IMR-90 (cell line): ENCODE measurements at regions not wholly inside any gene's neighbourhood (a gene's known extent, or its start where the extent isn't known, plus 50 kb on each side); places are given as distances from the start of the nearest gene placed in this dataset.

ENCODE experiments used
- ATAC-seq: fragments of 200-7000 bp; cut with Tn5 transposase; 2 replicates; pipeline ENCODE4 v1.9.1; 2020; ENCODE audit warnings: low read depth, mild to moderate bottlenecking, moderate library complexity
- BruUV-seq: library from RNA; stranded (reverse); fragments of 400-500 nt; replicated peaks from 2 replicates; lab custom pipeline; 2021; lab: Mats Ljungman, UMichigan
- CTCF ChIA-PET: fragments of 300-600 bp; formaldehyde crosslinking; extraction: SDS; loops from one replicate; lab custom pipeline; 2021; ENCODE audit warnings: antibody characterized with exemption; lab: Yijun Ruan, JAX
- POLR2A ChIA-PET: fragments of 300-600 bp; sonication (Branson Sonifier 250); formaldehyde crosslinking; loops from one replicate; lab custom pipeline; 2022; ENCODE audit warnings: antibody characterized with exemption; ENCODE audit not compliant: unreplicated experiment; lab: Charles Lee
- DNase-seq: peaks from one replicate; pipeline ENCODE4 v3.0.0; 2013
- H2AFZ ChIP-seq: replicated peaks from 2 replicates; pipeline ENCODE3; 2013; ENCODE audit warnings: low read length, mild to moderate bottlenecking; ENCODE audit not compliant: poor library complexity
- H2AK5ac ChIP-seq: 2 replicates; pipeline ENCODE4 v1.6.1; 2013; ENCODE audit warnings: low read depth, low read length, inconsistent platforms
- H2AK9ac ChIP-seq: replicated peaks from 2 replicates; pipeline ENCODE3; 2013; ENCODE audit warnings: mild to moderate bottlenecking, low read depth, low read length, moderate library complexity; ENCODE audit not compliant: poor library complexity
- H2BK120ac ChIP-seq: 2 replicates; pipeline ENCODE4 v1.6.1; 2013; ENCODE audit warnings: low read depth, low read length, inconsistent platforms
- H2BK15ac ChIP-seq: 3 replicates; pipeline ENCODE4 v1.6.1; 2013; ENCODE audit warnings: low read depth, low read length, inconsistent platforms
- H2BK20ac ChIP-seq: 2 replicates; pipeline ENCODE4 v1.6.1; 2013; ENCODE audit warnings: low read depth, mild to moderate bottlenecking, inconsistent platforms, low read length, moderate library complexity
- H2BK5ac ChIP-seq: 2 replicates; pipeline ENCODE4 v1.6.1; 2013; ENCODE audit warnings: mild to moderate bottlenecking, low read depth, low read length, inconsistent platforms; ENCODE audit not compliant: poor library complexity, severe bottlenecking
- H3K14ac ChIP-seq: replicated peaks from 2 replicates; pipeline ENCODE4 v1.6.1; 2013; ENCODE audit warnings: low read depth, low read length, inconsistent platforms
- H3K18ac ChIP-seq: 2 replicates; pipeline ENCODE4 v1.6.1; 2013; ENCODE audit warnings: low read depth, low read length, control low read depth
- H3K23ac ChIP-seq: 2 replicates; pipeline ENCODE4 v1.6.1; 2013; ENCODE audit warnings: low read depth, low read length, inconsistent platforms
- H3K27ac ChIP-seq: 2 replicates; pipeline ENCODE4 v1.5.1; 2013; ENCODE audit warnings: mild to moderate bottlenecking, control low read depth, low read length; ENCODE audit not compliant: insufficient read depth
- H3K27me3 ChIP-seq: 2 replicates; pipeline ENCODE4 v1.6.1; 2013; ENCODE audit warnings: low read length; ENCODE audit not compliant: control insufficient read depth, insufficient read depth
- H3K36me3 ChIP-seq: 2 replicates; pipeline ENCODE4 v1.6.1; 2013; ENCODE audit warnings: low read length, mixed read lengths; ENCODE audit not compliant: control insufficient read depth, insufficient read depth
- H3K4ac ChIP-seq: 2 replicates; pipeline ENCODE4 v1.6.1; 2013; ENCODE audit warnings: low read depth, low read length, inconsistent platforms
- H3K4me1 ChIP-seq: 2 replicates; pipeline ENCODE4 v1.6.1; 2013; ENCODE audit warnings: low read length, mixed read lengths; ENCODE audit not compliant: control insufficient read depth, insufficient read depth
- H3K4me2 ChIP-seq: 2 replicates; pipeline ENCODE4 v1.6.1; 2013; ENCODE audit warnings: low read depth, mild to moderate bottlenecking, control low read depth, low read length, moderate library complexity
- H3K4me3 ChIP-seq: 2 replicates; pipeline ENCODE4 v1.5.1; 2013; ENCODE audit warnings: low read depth, mild to moderate bottlenecking, control low read depth, low read length, moderate library complexity; ENCODE audit not compliant: insufficient read depth
- H3K56ac ChIP-seq: 2 replicates; pipeline ENCODE4 v1.6.1; 2013; ENCODE audit warnings: low read length, inconsistent platforms; ENCODE audit not compliant: insufficient read depth; ENCODE audit errors: extremely low read depth
- H3K79me1 ChIP-seq, 2 experiments: 2 replicates each; pipeline ENCODE4 v1.6.1; 2013; ENCODE audit warnings: low read length in 2 of 2, inconsistent platforms in 1 of 2, low read depth in 1 of 2
- H3K9ac ChIP-seq: 2 replicates; pipeline ENCODE4 v1.6.1; 2013; ENCODE audit warnings: low read depth, low read length, control low read depth
- H3K9me1 ChIP-seq: 2 replicates; pipeline ENCODE4 v1.6.1; 2013; ENCODE audit warnings: low read length, inconsistent platforms; ENCODE audit not compliant: insufficient read depth
- H3K9me3 ChIP-seq: 2 replicates; pipeline ENCODE4 v1.6.1; 2013; ENCODE audit warnings: low read length; ENCODE audit not compliant: control insufficient read depth, insufficient read depth
- H4K20me1 ChIP-seq: 2 replicates; pipeline ENCODE4 v1.6.1; 2013; ENCODE audit warnings: low read length, inconsistent platforms; ENCODE audit not compliant: insufficient read depth
- H4K5ac ChIP-seq: 2 replicates; pipeline ENCODE4 v1.6.1; 2013; ENCODE audit warnings: mild to moderate bottlenecking, low read depth, low read length, control low read depth
- H4K8ac ChIP-seq, 2 experiments: 2 replicates each; pipeline ENCODE4 v1.6.1; 2013; ENCODE audit warnings: low read depth in 2 of 2, low read length in 2 of 2, control low read depth in 1 of 2, inconsistent platforms in 1 of 2
- H4K91ac ChIP-seq: 2 replicates; pipeline ENCODE4 v1.6.1; 2013; ENCODE audit warnings: low read depth, low read length, inconsistent platforms; ENCODE audit not compliant: insufficient read depth
- BHLHE40 ChIP-seq: fragments of 150-350 bp; IDR thresholded peaks from 2 replicates; pipeline ENCODE4 v1.6.1; 2016; ENCODE audit warnings: mild to moderate bottlenecking, low read depth, low read length
- CEBPB ChIP-seq: IDR thresholded peaks from 2 replicates; pipeline ENCODE4 v1.6.1; 2012; ENCODE audit warnings: low read depth, low read length, improper control_type of control experiment
- CHD1 ChIP-seq: IDR thresholded peaks from 2 replicates; pipeline ENCODE4 v1.6.1; 2012; ENCODE audit warnings: low read depth, low read length, improper control_type of control experiment
- CTCF ChIP-seq: conservative IDR thresholded peaks from 2 replicates; pipeline ENCODE4 v1.5.1; 2012; ENCODE audit warnings: mild to moderate bottlenecking, low read depth, low read length, improper control_type of control experiment
- ELK1 ChIP-seq: fragments of 150-350 bp; IDR thresholded peaks from 2 replicates; pipeline ENCODE4 v1.6.1; 2016; ENCODE audit warnings: low read depth, mild to moderate bottlenecking, low read length, moderate library complexity, borderline replicate concordance
- FOS ChIP-seq: fragments of 150-350 bp; IDR thresholded peaks from 2 replicates; pipeline ENCODE4 v1.6.1; 2016; ENCODE audit warnings: low read depth, low read length
- MAFK ChIP-seq: IDR thresholded peaks from 2 replicates; pipeline ENCODE4 v1.6.1; 2012; ENCODE audit warnings: low read depth, low read length, improper control_type of control experiment
- MAZ ChIP-seq: IDR thresholded peaks from 2 replicates; pipeline ENCODE4 v1.6.1; 2012; ENCODE audit warnings: low read depth, mild to moderate bottlenecking, low read length, improper control_type of control experiment, moderate library complexity, borderline replicate concordance
- MXI1 ChIP-seq: IDR thresholded peaks from 2 replicates; pipeline ENCODE4 v1.6.1; 2012; ENCODE audit warnings: low read depth, mild to moderate bottlenecking, low read length, moderate library complexity, borderline replicate concordance
- NFE2L2 ChIP-seq: fragments of 150-350 bp; IDR thresholded peaks from 2 replicates; pipeline ENCODE4 v1.6.1; 2016; ENCODE audit warnings: low read depth, mild to moderate bottlenecking, low read length
- POLR2A ChIP-seq: IDR thresholded peaks from 2 replicates; pipeline ENCODE4 v1.6.1; 2012; ENCODE audit warnings: mild to moderate bottlenecking, low read depth, low read length
- RAD21 ChIP-seq: IDR thresholded peaks from 2 replicates; pipeline ENCODE4 v1.6.1; 2012; ENCODE audit warnings: low read length, improper control_type of control experiment
- RCOR1 ChIP-seq: IDR thresholded peaks from 2 replicates; pipeline ENCODE4 v1.6.1; 2012; ENCODE audit warnings: mild to moderate bottlenecking, low read length, improper control_type of control experiment; ENCODE audit not compliant: insufficient replicate concordance
- RFX5 ChIP-seq: IDR thresholded peaks from 2 replicates; pipeline ENCODE4 v1.8.0; 2012; ENCODE audit warnings: low read depth, mild to moderate bottlenecking, low read length, moderate library complexity
- SMC3 ChIP-seq: fragments of 150-350 bp; IDR thresholded peaks from 2 replicates; pipeline ENCODE4 v1.6.1; 2016; ENCODE audit warnings: low read depth, mild to moderate bottlenecking, antibody characterized with exemption, low read length, moderate library complexity
- WGBS, 2 experiments: methylation state at CpG; one replicate each; pipeline versions ENCODE4 v1.1.5 to v1.1.7; 2013; ENCODE audit warnings: missing lambda C conversion rate in 2 of 2; ENCODE audit not compliant: insufficient read length in 1 of 2; ENCODE audit errors: extremely low coverage in 2 of 2; 5-methylcytosine and 5-hydroxymethylcytosine counted together
- dilution Hi-C: fragments of 300-500 bp; cut with HindIII; formaldehyde crosslinking; loops from one replicate; pipeline ENCODE4 v1.14.3; 2018; ENCODE audit warnings: low sequenced_read_pairs; ENCODE audit not compliant: unreplicated experiment
- in situ Hi-C: fragments of 300-500 bp; cut with MboI; formaldehyde crosslinking; loops from 3 replicates; pipeline ENCODE4 v1.14.3; 2019; ENCODE audit warnings: low sequenced_read_pairs, inconsistent platforms, mixed read lengths
- intact Hi-C: fragments of 100-400 bp; cut with micrococcal nuclease; formaldehyde crosslinking; loops from 2 replicates; pipeline ENCODE4 v1.10.0; 2022
- TF ChIP-seq, protein P1 (sequence below): fragments of 150-350 bp; IDR thresholded peaks from 2 replicates; pipeline ENCODE4 v1.6.1; 2017; ENCODE audit warnings: mild to moderate bottlenecking, antibody characterized with exemption, low read length, low read depth

- Histone ChIP-seq H2BK120ac (no peak overlapping the region), H3K23ac (no peak overlapping the region), H2BK20ac (no peak overlapping the region), H4K91ac (no peak overlapping the region), H2BK15ac (no peak overlapping the region), H3K9ac (no peak overlapping the region), H3K79me1 (no peaks in the 10 kb centered on the region), H2BK5ac (no peak overlapping the region), H3K9me3 (no peaks in the 10 kb centered on the region; the same call in 1 of the 2 replicates), H3K36me3 (no peaks in the 10 kb centered on the region), H2AFZ (no peak overlapping the region), H3K4ac (no peak overlapping the region), H2AK5ac (no peak overlapping the region), H3K4me2 (no peak overlapping the region), H4K8ac (no peak overlapping the region), H2AK9ac (no peak overlapping the region), H4K5ac (no peak overlapping the region), H4K20me1 (no peaks in the 10 kb centered on the region), H3K9me1 (no peaks in the 10 kb centered on the region; the same call in 1 of the 2 replicates), H3K27me3 (no peaks in the 10 kb centered on the region; the same call in 1 of the 2 replicates), H3K4me3 (no peak overlapping the region), H3K18ac (no peak overlapping the region), H3K27ac (no peak overlapping the region), H3K14ac (no peak overlapping the region), H3K56ac (no peak overlapping the region), H3K4me1 (no peaks in the 10 kb centered on the region)
- CTCF ChIA-PET, result no interaction called here
- dilution Hi-C loops, result no loop called here
- WGBS, 2 experiments, result no CpG with 5 or more reads among the region's 2 CpGs
- ATAC-seq (no peak), DNase-seq (no peak)
- POLR2A ChIA-PET, result no interaction called here
- in situ Hi-C loops, result no loop called here
- intact Hi-C loops, result no loop called here
- no TSS peak for BruUV-seq
- TF ChIP-seq RFX5 (no peak), MAZ (no peak), MAFK (no peak), RCOR1 (no peak), POLR2A (no peak), RAD21 (no peak), FOS (no peak), SMC3 (no peak), CHD1 (no peak), CTCF (no peak), NFE2L2 (no peak), BHLHE40 (no peak), CEBPB (no peak), ELK1 (no peak), MXI1 (no peak)
- TF ChIP-seq, protein P1, sequence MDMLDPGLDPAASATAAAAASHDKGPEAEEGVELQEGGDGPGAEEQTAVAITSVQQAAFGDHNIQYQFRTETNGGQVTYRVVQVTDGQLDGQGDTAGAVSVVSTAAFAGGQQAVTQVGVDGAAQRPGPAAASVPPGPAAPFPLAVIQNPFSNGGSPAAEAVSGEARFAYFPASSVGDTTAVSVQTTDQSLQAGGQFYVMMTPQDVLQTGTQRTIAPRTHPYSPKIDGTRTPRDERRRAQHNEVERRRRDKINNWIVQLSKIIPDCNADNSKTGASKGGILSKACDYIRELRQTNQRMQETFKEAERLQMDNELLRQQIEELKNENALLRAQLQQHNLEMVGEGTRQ, result no peak
These were observed 90.2 kb upstream of the LIN7C start for GRCh38 chr11:27596802-27597201.
